ENCODE measurements at regions not wholly inside any gene's neighbourhood (a gene's known extent, or its start where the extent isn't known, plus 50 kb on each side); places are given as distances from the start of the nearest gene placed in this dataset.
"Not testable (repeated sequence)": the region's sequence is repeated elsewhere in the genome, so short reads cannot be mapped to it uniquely, and the experiment has no call there.

DNA sequence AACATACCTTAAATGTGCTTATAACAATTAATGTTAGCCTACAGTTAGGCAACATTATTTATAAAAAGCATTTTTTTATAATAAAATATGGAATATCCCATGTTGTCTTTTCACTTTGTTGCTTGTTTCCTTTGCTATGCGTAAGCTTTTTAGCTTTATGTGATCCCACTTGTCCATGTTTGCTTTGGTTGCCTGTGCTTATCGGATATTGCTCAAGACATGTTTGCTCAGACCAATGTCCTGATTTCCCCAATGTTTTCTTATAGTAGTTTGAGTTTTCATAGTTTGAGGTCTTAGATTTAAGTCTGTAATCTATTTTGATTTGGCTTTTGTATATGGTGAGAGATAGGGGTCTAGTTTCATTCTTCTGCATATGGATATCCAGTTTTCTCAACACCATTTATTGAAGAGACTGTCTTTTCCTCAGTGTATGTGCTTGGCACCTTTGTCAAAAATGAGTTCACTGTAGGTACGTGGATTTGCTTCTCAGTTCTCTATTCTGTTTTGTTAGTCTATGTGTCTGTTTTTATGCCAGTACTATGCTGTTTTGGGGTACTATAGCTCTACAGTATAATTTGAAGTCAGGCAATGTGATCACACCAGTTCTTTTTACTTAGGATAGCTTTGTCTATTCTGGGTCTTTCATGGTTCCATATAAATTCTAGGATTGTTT lies 592.7 kb upstream of the SEMA6D start:
- no peak for DNase-seq (ENCODE audit: low spot score in 2 of 2)
- FAIRE-seq = no peak

- FAIRE-seq (no peak), DNase-seq (ENCODE audit: low spot score in 2 of 2) (no peak)
Observed at GRCh38 chr15:47129033-47129432, 588.3 kb upstream of the SEMA6D start.

DNA sequence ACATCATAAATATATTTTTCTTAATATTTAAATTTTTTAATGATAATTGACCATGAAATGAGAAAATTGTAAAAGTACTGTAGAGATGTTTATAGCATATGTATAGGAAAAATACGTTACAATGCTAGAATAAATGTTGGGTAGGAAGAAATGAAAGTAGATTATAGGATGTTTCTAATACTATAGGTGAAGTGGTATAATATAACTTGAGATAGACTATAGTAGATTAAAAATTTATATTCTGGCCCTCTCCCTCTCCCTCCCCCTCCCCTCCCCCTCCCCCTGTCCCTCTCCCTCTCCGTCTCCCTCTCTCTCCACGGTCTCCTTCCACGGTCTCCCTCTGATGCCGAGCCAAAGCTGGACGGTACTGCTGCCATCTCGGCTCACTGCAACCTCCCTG lies 585.9 kb upstream of the SEMA6D start:
- DNase-seq (ENCODE audit: low spot score in 2 of 2); FAIRE-seq: not testable (repeated sequence)

DNA sequence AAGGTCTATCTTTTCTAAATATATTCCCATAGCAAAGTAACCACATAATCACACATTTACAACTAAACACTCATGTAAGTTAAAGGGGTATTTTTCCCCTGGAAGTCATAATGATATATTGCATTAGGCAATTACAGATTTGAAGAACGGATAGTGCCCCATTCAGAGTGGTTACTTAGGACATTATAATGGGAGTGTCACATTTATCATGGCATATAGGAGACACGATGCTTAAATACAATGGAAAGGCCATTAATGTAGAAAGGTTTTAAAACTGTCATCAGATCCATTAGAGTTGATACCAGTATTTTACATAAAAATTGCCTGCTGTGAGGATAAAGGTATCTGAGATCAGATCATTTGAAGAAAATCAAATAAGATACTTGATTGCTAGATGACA lies 582.0 kb upstream of the SEMA6D start:
- DNase-seq (ENCODE audit: low spot score in 2 of 2) (no peak), FAIRE-seq (no peak)

DNA sequence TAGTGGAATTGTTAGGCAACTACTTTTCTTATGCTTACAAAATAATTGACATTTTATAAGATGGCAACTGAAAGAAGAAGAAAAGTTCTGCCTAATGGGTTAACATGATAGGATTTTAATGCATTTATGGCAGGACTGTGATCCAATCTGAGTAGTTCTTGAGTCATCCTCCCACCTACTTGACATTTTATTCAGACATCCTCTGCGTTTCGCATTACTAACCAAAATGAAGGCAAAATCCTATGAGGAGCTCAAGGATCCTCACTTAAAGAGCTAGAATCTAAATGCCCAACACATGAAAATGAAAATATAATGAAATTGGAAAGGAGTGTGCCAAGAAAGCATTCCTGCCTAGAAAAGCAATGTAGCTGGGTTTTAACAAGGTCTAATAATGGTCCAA lies 581.1 kb upstream of the SEMA6D start:
- DNase-seq (ENCODE audit: low spot score in 2 of 2) (no peak), FAIRE-seq (no peak)

DNA sequence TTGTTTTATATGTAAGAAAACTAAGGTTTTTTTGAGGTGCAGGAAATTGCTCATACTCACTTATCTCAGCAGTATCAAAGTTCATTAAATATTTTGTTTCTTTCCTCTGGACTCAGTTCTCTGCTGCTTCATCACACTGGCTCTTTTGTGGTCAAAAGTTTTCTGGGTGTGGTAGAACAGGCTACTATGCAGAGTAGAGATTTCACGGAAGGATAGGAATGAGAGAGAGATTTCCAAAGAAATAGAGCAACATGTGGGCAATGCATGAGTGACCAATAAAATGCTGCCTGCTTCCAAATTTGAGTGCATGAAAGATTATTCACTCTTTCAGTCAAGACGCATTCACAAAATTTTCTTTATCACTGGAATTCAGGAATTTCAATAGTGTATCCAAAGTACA lies 577.3 kb upstream of the SEMA6D start:
- no peak for FAIRE-seq
- DNase-seq (ENCODE audit: low spot score in 2 of 2) = no peak

GRCh38 chr15:47157827-47158226 lies 559.5 kb upstream of the SEMA6D start:
- DNase-seq (ENCODE audit: low spot score in 2 of 2) = no peak
- no peak for FAIRE-seq

DNA sequence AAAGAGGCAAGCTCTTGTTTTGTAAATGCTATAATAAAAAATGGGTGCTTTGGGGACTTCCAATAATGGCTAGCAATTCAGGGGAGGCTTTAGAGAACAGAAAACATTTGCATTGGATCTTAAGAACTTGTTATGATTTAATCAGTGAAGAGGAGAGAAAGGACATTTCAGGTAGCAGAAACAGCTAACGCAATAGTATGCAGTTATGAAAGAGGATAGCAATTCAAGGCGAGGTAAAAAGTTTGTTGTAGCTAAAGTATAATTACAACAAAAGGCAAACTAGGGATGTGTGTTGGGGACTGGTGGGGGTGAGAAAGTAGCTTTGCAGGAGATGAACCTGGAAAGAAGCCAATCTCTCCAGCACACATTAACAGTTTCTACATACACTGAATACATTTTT lies 558.7 kb upstream of the SEMA6D start:
- DNase-seq (ENCODE audit: low spot score in 2 of 2) (no peak), FAIRE-seq (no peak)

DNA sequence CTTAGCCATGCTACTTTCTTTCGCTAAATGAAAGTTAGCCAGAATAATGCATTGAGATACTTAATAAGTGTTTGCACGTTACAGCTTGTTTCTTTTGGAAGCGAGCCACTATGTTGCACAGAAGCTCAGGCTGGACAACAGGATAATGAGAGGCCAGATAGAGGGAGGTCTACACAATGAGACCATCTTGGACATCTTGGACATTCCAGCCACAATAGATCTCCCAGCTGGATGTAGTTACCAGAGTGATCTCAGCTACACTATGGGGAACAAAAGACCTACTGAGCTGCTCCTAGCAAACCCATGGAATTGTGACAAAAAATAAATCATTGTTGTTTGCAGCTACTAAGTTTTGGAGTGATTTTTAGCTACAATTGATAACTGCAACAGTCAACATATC lies 540.1 kb upstream of the SEMA6D start:
- no peak for DNase-seq (ENCODE audit: low spot score in 2 of 2)

GRCh38 chr15:47179988-47180387 lies 537.3 kb upstream of the SEMA6D start:
- FAIRE-seq = no peak
- DNase-seq (ENCODE audit: low spot score in 2 of 2) = no peak

More for the DNA sequence above, 540.1 kb upstream of the SEMA6D start:
- FAIRE-seq = no peak

DNA sequence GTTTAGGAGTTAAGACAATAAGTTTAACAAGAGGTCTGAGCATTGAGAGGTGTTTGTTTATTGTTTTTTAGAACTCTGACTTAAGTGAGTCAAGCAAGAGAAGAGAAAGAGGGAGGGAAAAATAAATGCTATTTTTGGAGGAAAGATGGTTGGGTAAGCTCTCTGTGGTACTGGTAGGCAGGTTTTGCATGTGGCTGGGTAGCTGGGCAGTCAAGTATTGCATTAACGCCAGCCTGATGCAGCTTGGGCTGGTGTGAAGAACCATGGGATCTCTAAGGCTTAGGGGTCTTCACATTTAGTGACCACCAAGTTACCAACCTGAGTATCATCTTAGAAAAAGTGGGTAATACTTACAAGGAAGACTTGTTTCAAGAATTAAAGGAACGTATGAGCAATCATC lies 534.5 kb upstream of the SEMA6D start:
- FAIRE-seq (no peak), DNase-seq (ENCODE audit: low spot score in 2 of 2) (no peak)

DNA sequence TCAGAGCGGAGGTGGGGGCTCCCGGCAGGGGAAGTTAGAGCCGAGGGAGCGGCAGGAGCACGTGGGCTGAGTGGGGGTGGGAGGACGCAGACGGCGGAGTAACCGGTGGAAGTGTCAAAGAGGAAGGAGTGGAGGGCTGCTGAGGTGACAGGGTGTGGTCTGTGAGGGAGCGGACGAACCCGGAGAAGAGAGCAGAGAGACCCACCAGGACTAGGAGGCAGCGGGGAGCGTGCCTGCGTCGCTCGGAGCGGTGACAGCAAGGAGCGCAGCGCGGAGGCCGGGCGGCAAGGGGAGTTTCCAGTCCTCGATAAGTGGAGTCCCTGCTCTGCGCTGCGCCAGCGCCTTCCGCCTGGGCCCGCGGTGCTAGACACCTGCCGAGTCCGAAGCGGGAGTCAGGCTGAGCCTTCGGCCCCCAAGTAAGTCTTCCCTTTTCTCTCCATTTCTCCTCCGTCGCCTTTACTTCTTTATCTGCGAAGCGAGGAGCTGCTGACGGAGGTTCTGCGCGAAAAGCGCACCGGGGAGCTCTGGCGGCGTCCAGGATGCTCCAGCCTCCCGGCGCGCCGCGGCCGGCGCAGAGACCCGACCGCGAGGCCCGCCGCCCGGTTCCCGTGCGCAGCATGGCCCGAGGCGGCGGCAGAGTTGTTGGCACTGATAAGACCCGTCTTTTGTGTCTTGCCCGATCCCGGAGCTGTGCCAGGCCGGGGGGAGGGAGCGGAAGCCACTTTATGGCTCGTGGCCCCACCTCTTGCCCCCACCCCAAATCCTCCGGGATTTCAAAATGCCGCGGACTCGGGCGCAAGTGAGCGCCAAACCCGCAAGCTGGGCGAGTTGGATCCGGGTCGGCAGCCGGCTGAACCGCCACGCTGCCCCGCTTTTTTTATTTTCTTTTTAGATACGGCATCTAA lies 533.0 kb upstream of the SEMA6D start:
- DNase-seq (ENCODE audit: low spot score in 2 of 2) = peak in 1 of 2 donors; percentile 17
- no peak for FAIRE-seq

- FAIRE-seq = no peak
- DNase-seq (ENCODE audit: low spot score in 2 of 2) = peak in 1 of 2 donors; percentile 19
Observed at GRCh38 chr15:47184908-47185801, 532.1 kb upstream of the SEMA6D start.

DNA sequence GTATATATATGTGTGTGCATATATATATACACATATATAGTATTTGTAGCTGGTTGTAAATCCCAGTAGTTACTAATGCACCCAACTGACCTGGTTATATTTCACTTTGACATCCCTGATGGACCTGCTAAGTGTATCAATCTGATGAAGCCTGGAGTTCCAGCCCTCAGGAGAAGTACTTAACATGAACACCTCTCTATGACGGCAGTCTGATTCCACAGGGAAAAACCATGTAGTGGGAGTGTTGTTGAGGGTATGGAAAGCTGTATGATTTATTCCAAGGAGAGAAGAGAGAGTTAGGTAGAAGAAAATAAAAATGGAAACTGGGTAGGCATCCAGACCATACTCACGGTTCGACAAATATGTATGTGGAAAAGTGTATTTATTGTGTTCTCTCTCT lies 531.2 kb upstream of the SEMA6D start:
- FAIRE-seq = no peak
- DNase-seq (ENCODE audit: low spot score in 2 of 2) = no peak

DNA sequence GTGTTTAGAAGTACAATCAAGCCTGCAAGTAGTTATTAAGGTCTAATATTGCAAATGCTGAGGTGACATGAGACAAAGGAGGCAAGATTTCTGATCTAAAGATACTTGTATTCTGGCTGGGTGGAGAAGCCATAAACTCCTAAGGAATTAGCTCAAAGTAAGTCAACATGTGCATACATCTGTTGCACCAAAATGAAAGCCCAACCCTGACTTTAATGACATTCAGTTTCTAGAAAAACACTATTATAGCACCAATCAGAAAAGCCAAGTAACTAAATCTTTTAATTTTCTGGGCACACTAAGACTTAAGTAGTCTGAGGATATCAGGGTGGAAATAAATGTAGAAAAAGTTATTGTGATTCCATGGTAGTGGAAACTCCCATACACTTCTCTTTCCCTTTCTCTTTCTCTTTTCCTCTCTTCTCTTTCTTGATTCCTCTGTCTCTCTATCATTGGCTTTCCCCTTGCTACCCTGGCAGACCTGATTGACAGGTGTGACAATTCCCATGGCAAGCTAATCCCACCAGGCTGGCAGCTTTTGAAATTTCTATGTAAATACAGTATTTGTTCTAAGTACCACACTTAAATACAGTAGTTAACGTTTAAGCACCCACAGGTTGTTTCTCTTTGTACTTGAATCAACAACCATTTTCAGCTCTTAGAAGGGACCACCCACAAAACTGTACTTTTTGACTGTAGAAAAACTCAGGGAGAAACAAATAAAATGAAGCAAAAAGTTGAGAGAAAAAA lies 528.4 kb upstream of the SEMA6D start:
- DNase-seq (ENCODE audit: low spot score in 2 of 2) (no peak), FAIRE-seq (no peak)

DNA sequence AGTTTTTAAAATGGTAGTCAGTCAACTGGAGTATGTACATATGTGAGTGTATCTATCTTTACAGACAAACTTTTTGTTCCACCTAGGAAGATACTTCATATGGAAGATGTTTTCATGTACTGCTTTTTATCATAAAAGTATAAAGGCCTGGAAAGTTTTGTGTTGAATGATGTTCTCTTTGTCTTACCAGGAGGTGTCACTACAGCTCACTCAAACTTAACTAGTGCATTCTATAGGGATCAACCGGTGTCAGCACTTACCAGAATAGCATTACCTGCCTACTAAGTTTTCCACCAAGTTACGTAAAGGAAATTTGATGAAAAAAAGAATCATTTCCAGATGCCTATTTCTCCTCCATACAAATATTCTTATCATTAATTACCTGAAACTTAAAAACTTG lies 522.6 kb upstream of the SEMA6D start:
- no peak for DNase-seq (ENCODE audit: low spot score in 2 of 2)
- no peak for FAIRE-seq

GRCh38 chr15:47196048-47196447 lies 521.3 kb upstream of the SEMA6D start:
- no peak for FAIRE-seq
- DNase-seq (ENCODE audit: low spot score in 2 of 2) = peak in 1 of 2 donors; percentile 45

- FAIRE-seq (no peak), DNase-seq (ENCODE audit: low spot score in 2 of 2) (no peak)
Observed at GRCh38 chr15:47203993-47204392, 513.3 kb upstream of the SEMA6D start.

GRCh38 chr15:47206358-47206978 lies 510.8 kb upstream of the SEMA6D start:
- FAIRE-seq (no peak), DNase-seq (ENCODE audit: low spot score in 2 of 2) (no peak)

DNA sequence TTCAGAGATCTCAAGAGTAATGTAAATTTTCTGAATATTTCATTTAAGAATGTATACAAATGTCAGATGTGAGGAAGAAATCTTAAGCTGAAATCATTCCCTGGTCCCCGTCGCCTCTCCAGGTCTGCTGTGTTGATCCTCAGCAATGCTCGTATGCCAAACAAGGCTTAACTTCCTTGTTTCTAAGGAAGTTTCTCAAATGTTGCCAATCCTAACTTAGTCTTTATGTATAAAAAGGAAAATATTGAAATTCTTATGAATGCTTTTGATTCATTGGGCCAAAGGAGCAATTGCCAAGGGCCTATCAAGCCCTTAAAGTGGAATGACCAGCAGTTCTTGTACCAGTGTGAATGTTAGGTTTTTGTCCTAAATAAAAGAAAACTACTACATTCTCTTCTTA lies 507.7 kb upstream of the SEMA6D start:
- DNase-seq (ENCODE audit: low spot score in 2 of 2) (no peak), FAIRE-seq (no peak)
